Activated CD4-positive, alpha-beta T cell treated with anti-CD3 and anti-CD28 coated beads for 1 hour (primary cell): ENCODE measurements at regions not wholly inside any gene's neighbourhood (a gene's known extent, or its start where the extent isn't known, plus 50 kb on each side); places are given as distances from the start of the nearest gene placed in this dataset.

Experiments used
- DNase-seq: peaks from one replicate; pipeline ENCODE4 v3.0.0-alpha.2; 2020

DNA sequence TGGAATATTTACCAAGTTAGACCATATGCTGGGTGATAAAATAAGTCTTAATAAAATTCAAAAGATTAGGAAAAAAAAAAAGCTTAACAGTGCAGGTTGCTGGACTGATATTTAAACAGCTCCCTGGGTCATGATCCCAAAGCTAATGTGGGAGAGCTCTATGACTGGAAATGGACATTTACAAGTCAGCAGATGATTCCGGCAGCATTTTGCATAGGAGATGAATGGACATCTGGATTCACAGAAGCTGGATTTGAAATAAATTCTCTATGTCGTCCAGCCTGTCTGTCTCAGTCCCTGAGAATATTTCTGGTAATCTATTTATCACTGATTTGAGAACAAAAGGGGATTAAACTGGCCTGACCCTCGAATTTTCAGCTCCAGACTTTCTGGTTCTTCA lies 52.3 kb upstream of the KLHL25 start:
- DNase-seq = no peak

GRCh38 chr15:85849946-85850345 lies 55.2 kb upstream of the KLHL25 start:
- DNase-seq = no peak

DNA sequence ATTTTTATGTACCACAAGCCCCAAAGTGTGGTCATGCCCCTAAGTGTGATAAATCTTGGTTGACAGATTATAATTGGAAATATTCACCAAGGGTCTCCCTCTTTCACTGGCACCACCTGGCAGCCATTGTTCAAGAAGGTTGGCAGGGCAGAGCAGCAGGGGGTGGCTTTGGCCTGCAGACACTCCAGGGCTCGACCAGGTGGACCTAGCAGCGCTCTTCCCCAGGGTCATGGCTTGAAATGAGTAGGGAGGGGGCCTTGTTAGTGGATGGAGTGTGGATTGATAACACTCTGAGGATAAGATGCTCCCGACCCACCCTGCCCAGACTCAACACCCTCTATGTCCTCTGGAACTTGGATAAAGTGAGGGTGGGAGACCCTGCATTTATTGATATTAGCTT lies 58.2 kb upstream of the KLHL25 start:
- DNase-seq = no peak

- no peak for DNase-seq
Observed at GRCh38 chr15:85854345-85855097, 59.8 kb upstream of the KLHL25 start.

DNA sequence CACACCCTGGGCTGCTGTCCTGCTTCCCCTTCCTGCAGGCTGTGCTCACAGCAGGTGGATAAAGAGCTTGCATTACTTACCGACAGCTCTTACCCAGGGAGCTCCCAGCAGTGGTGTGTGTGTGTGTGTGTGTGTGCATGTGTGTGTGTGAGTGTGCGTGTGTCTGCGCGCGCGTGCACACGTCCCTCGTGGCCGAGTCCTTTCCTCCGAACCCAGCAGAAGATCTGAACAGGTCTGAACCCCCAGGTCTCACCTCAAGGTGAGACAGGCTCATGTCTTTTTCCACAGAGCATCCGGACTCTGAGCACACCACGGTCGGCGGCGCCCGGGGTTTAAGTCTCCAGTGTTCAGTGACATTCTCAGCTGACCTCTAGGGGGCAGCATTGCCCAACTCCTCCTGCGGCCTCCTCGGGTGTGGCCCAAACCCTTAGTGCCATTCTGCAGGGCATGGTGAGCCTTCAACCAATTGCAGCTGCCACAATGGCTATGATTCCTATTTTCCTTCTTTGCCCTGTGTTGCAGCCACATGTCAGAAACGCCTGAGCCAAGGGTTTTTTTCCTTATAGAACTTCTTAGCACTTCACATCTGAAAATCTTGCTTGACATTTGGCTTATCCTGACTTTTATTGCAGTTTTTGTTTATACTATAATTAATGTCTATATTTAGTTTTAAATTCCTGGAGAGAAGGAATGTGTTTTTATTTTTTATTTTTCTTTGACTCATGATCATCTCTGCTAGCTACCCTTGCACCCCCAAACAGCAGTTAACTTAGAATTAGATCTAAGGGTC lies 64.1 kb upstream of the KLHL25 start:
- DNase-seq = peak; percentile 61

DNA sequence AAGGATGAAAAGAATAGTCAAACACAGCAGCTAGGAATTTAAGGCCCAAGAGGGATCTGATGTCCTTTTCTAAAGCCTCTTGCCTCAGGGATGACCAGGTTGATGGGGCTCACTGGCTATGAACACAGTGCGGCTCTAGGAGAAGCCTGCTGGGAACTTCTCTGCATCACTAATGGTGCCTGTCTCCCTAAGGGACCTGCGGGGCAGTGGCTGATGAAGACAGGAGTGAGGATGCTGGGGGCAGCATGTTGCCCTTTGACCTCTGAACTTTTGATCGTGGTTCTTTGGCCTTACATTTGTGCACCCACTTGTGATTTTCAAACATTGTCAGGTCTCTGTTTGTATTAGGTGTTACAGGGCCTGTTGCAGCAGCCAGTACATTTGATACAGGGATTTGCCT lies 64.9 kb upstream of the KLHL25 start:
- DNase-seq = no peak

DNA sequence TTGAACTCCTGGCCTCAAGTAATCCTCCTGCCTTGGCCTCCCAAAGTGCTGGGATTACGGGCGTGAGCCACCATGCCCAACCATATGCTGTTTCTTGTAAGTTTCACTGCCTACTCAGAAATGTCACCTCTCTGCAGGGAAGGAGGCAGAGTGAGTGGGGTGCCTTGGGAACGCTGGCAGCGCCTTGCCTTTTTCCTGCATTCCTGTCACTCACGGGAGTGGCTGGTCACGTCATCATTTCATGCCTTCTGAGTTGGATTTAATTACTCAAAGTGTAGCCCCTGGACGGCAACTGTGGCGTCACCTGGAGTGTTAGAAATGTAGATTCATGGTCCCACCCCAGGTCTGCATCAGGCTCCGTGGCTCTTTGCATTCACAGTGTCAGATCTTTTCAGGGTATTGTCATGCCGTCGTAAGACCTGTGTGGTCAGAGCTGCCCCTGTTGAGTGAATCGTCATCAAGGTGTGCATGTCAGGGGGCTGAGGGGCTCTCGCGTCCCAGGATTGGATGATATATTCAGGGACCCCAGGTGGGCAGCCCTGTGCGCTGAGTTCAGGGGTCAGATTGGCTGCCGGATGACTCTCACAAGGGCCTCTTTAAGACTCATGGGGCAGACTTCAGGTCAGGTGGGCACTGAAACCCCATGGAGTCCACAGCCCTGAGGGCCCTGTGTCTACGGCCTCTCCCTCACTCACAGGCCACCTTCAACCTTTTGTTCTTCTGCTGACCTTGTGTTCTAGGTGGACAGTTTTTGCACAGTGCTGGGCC lies 65.9 kb upstream of the KLHL25 start:
- no peak for DNase-seq

DNA sequence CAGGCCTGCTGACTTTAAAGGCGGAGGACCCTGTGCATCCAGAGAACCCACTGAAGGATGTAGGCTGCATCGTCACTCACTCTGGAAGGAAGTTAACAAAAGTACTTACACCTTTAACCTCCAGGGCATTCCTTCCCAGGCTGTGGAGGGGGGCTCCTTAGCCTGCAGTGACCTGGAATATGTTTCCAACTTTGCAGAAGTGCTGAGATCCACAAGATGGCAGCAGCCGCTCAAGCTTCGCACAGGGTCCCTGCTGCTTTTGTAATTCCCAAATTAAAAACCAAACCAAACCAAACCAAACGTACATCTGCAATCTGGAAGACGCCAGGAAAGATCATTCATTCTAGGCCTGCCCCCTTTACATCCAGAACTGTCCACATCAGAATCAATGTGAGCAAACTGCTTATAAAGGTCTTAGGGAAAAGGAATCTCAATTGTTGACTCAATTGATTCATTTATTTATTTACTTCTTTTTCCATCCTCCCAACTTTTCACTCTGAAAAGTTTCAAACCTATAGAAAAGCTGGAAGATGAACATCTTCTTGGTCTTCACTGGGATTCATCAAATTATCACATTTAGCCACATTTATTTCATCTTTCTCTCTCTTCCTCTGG lies 70.5 kb upstream of the KLHL25 start:
- no peak for DNase-seq

GRCh38 chr15:85867250-85867649 lies 72.5 kb upstream of the KLHL25 start:
- DNase-seq = no peak

DNA sequence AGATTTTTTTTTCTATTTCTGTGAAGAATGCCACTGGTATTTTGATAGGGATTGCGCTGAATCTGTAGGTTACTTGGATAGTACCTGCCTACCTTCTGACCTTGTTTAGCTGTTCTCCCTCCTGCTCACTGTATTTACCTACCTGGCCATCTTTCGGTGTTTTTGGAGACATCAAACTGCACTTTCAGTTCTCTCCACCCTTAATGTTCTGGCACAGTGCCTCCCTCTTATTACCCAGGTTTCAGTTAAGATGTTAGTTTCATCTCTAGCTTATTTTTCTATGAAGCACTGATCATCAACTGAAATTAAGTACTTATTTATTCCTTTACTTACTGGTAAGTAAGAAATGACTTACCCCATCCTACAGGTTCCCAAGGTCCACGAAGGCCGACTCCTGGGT lies 74.4 kb upstream of the KLHL25 start:
- DNase-seq = no peak

GRCh38 chr15:85870216-85871014 lies 75.7 kb upstream of the KLHL25 start:
- no peak for DNase-seq

- no peak for DNase-seq
Observed at GRCh38 chr15:85871545-85871944, 76.8 kb upstream of the KLHL25 start.

DNA sequence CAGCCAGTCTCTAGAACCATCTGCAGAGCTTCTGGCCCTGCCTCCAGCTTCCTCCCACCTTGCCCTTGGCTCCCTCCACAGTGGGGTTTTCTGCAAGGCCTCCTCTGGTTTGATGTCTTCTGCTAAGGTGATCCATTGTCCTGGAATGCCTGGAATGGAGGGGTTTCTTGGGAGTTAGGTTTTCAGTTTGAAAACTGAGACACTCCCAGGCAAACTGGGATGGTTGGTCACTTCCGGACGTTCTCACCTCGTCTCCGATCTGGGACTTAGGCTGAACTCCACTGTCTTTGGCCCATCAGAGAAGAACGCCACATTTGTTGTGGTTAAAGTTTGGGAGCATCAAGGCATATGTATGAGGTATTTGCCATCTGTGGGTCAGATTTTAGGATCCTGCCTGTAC lies 77.4 kb upstream of the KLHL25 start:
- no peak for DNase-seq

- DNase-seq = no peak
Observed at GRCh38 chr15:85874236-85874635, 79.5 kb upstream of the KLHL25 start.

GRCh38 chr15:85875756-85876155 lies 81.0 kb upstream of the KLHL25 start:
- no peak for DNase-seq

GRCh38 chr15:85878828-85879225 lies 84.1 kb upstream of the KLHL25 start:
- DNase-seq = no peak

- DNase-seq = no peak
Observed at GRCh38 chr15:85879334-85880163, 84.8 kb upstream of the KLHL25 start.

- no peak for DNase-seq
Observed at GRCh38 chr15:85880501-85881190, 85.9 kb upstream of the KLHL25 start.

DNA sequence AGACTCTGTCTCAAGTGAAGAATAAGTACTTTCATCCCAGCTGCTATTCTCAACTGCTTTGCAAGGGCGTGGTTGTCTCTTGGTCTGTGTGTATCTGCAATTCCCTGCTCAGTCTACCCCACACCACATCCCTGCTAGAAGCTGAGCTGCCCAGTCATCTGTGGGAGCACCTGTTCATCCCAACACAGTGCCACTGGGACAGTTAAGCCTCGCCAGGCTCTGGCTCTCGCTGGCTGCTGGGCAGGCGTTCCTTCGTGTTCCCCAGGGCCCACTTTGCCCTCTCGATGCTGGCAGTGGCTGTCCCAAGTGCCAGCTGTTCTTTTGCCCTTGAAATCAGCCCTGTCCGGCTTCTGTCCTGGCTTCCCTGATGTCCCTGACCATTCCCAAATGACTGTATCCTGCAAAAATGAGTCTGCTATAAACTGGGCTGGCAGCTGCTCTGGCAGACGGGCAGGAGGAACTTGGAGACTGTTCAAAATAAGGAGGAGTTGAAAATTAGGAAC lies 91.6 kb upstream of the KLHL25 start:
- no peak for DNase-seq

DNA sequence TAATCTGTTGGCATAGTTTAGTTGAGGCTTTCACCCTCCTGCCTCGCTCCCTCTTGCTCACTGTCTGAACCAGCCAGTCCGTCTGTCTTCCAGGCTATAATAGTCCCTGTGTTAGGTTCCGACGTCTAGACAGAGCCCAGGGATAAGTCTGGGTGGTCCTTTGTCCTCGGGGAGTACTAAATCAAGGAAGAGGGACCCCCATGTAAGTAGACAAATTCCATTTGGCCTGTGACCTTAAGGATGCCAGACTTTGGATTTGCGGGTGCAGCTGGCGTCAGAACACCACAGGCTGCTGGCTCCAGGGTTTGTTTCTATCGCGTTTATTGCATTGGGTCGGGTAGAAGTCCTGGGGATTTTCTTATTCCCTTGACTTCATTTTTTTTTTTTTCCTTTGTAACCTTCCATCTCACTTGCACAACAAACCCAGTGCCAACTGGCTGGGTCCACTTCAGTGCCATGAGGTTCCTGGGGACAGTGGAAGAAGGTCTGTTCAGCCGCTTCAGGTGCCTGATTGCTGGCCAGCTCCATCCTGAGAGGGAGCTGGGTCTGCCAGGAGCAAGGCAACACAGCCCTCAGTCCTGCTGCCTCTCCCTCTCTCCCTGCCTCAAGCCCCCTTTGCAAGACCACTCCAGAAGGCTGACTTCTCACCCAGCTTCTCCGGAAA lies 95.4 kb upstream of the KLHL25 start:
- no peak for DNase-seq
